OCI-LY3 (cell line): ENCODE measurements at regions not wholly inside any gene's neighbourhood (a gene's known extent, or its start where the extent isn't known, plus 50 kb on each side); places are given as distances from the start of the nearest gene placed in this dataset.

Source experiments
- H2AFZ ChIP-seq: fragments of 200-600, 300-600 bp; shearing (Covaris generic); 2 replicates; pipeline ENCODE4 v1.6.0; 2014; ENCODE audit warnings: antibody characterized with exemption, low read depth, low read length
- H3K27ac ChIP-seq: fragments of 200-600, 300-600 bp; sonication (generic); 2 replicates; pipeline ENCODE4 v1.5.1; 2014; ENCODE audit warnings: mild to moderate bottlenecking, low read length, moderate library complexity, mixed read lengths
- H3K27me3 ChIP-seq: fragments of 200-600, 300-600 bp; sonication (generic); 2 replicates; pipeline ENCODE4 v1.6.1; 2014; ENCODE audit warnings: low read depth, low read length, mixed read lengths
- H3K36me3 ChIP-seq: fragments of 200-600, 300-600 bp; sonication (generic); replicated peaks from 2 replicates; pipeline ENCODE3; 2014; ENCODE audit warnings: low read depth, low read length, mixed read lengths
- H3K4me1 ChIP-seq: fragments of 300-600, 200-600 bp; sonication (generic); 2 replicates; pipeline ENCODE4 v1.6.1; 2014; ENCODE audit warnings: low read length, mixed read lengths
- H3K4me2 ChIP-seq: fragments of 200-600, 300-600 bp; sonication (generic); 2 replicates; pipeline ENCODE4 v1.6.1; 2014; ENCODE audit warnings: low read length, mixed read lengths
- H3K4me3 ChIP-seq: fragments of 300-600, 200-600 bp; sonication (generic); 2 replicates; pipeline ENCODE4 v1.5.1; 2014; ENCODE audit warnings: antibody characterized with exemption, mild to moderate bottlenecking, low read length, moderate library complexity
- H3K79me2 ChIP-seq: fragments of 300-600, 200-600 bp; shearing (Covaris generic); 2 replicates; pipeline ENCODE4 v1.6.1; 2014; ENCODE audit warnings: mild to moderate bottlenecking, low read length, mixed read lengths
- H3K9ac ChIP-seq: fragments of 300-600, 200-600 bp; shearing (Covaris generic); 2 replicates; pipeline ENCODE4 v1.6.0; 2014; ENCODE audit warnings: mild to moderate bottlenecking, low read length, moderate library complexity
- H3K9me3 ChIP-seq: fragments of 200-600, 300-600 bp; shearing (Covaris generic); 2 replicates; pipeline ENCODE4 v1.6.1; 2014; ENCODE audit warnings: low read length, mixed read lengths; ENCODE audit not compliant: insufficient read depth
- H4K20me1 ChIP-seq: fragments of 200-600, 300-600 bp; sonication (generic); 2 replicates; pipeline ENCODE4 v1.6.1; 2016; ENCODE audit warnings: low read length, mixed read lengths; ENCODE audit not compliant: insufficient read depth
- EZH2phosphoT487 ChIP-seq: fragments of 200-600 bp; shearing (Covaris generic); IDR thresholded peaks from 2 replicates; pipeline ENCODE4 v1.6.1; 2018; ENCODE audit warnings: antibody characterized with exemption, mixed run types, low read depth
- TF ChIP-seq, protein P1 (sequence below): fragments of 200-600, 300-600 bp; sonication (generic); IDR thresholded peaks from 2 replicates; pipeline ENCODE4 v1.5.1; 2014; ENCODE audit warnings: antibody characterized with exemption, low read length, low read depth

GRCh38 chr13:73684750-73685149, 449.5 kb downstream of the KLF12 start:
- Histone ChIP-seq H2AFZ (no peak overlapping the region), H3K4me1 (no peaks in the 10 kb centered on the region), H4K20me1 (no peaks in the 10 kb centered on the region), H3K79me2 (no peaks in the 10 kb centered on the region), H3K36me3 (no peaks in the 10 kb centered on the region), H3K9me3 (no peaks in the 10 kb centered on the region), H3K27me3 (no peaks in the 10 kb centered on the region), H3K27ac (no peak overlapping the region), H3K4me2 (no peak overlapping the region), H3K4me3 (no peak overlapping the region), H3K9ac (no peak overlapping the region)
- TF ChIP-seq, protein P1, sequence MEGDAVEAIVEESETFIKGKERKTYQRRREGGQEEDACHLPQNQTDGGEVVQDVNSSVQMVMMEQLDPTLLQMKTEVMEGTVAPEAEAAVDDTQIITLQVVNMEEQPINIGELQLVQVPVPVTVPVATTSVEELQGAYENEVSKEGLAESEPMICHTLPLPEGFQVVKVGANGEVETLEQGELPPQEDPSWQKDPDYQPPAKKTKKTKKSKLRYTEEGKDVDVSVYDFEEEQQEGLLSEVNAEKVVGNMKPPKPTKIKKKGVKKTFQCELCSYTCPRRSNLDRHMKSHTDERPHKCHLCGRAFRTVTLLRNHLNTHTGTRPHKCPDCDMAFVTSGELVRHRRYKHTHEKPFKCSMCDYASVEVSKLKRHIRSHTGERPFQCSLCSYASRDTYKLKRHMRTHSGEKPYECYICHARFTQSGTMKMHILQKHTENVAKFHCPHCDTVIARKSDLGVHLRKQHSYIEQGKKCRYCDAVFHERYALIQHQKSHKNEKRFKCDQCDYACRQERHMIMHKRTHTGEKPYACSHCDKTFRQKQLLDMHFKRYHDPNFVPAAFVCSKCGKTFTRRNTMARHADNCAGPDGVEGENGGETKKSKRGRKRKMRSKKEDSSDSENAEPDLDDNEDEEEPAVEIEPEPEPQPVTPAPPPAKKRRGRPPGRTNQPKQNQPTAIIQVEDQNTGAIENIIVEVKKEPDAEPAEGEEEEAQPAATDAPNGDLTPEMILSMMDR = no peak
- TF ChIP-seq EZH2phosphoT487 = no peak

DNA sequence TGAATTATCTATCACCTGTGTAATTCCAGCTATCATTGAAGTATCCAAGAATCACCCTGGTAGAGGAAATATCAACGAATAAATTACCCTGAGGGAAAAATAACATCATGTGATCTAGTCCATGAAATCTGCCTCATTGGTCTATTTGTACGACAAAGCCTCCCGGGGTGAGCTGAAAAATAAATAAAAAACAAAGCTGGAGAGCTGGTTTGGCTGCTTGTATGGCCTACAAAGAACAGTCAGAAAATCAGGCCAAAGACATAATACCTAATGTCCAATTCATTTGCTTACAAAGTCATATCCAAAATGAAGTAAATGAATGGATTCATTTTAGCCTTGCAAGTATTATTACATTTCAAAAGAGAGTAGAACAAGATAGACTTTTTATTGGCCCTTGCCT, 449.9 kb downstream of the KLF12 start:
- TF ChIP-seq, protein P1 = no peak
- no peak for TF ChIP-seq EZH2phosphoT487
- H2AFZ ChIP-seq = no peak overlapping the region
- H4K20me1 ChIP-seq = no peaks in the 10 kb centered on the region
- H3K4me1 ChIP-seq = no peaks in the 10 kb centered on the region
- no peaks in the 10 kb centered on the region for H3K79me2 ChIP-seq
- no peak overlapping the region for H3K27ac ChIP-seq
- H3K4me3 ChIP-seq = no peak overlapping the region
- H3K9ac ChIP-seq = no peak overlapping the region
- H3K27me3 ChIP-seq = no peaks in the 10 kb centered on the region
- H3K4me2 ChIP-seq = no peak overlapping the region
- no peaks in the 10 kb centered on the region for H3K36me3 ChIP-seq
- H3K9me3 ChIP-seq = no peaks in the 10 kb centered on the region

DNA sequence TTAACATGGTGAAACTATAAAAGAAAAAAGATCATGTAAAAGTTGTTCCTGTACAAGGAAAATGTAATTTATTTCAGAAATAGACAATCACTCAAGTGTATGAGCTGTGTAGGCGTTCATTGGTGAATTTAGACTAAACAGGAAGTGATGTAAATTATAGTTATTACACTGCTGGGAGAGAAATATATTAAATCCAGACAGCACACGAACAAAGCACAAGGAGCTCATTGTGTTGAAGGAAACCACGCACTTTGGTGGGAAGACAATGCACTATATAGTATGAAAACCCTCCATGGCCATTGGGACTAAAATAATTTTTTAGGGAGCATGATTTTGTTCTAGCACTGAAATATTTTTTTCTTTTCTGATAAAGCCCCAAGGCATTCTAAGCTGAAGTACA, 450.5 kb downstream of the KLF12 start:
- no peak overlapping the region for H3K4me2 ChIP-seq
- TF ChIP-seq EZH2phosphoT487 = no peak
- TF ChIP-seq, protein P1 = no peak
- no peak overlapping the region for H3K4me3 ChIP-seq
- no peak overlapping the region for H3K9ac ChIP-seq
- H2AFZ ChIP-seq = no peak overlapping the region
- no peaks in the 10 kb centered on the region for H3K9me3 ChIP-seq
- H3K27ac ChIP-seq = no peak overlapping the region
- H3K36me3 ChIP-seq = no peaks in the 10 kb centered on the region
- H3K4me1 ChIP-seq = no peaks in the 10 kb centered on the region
- no peaks in the 10 kb centered on the region for H3K27me3 ChIP-seq
- no peaks in the 10 kb centered on the region for H3K79me2 ChIP-seq
- no peaks in the 10 kb centered on the region for H4K20me1 ChIP-seq

DNA sequence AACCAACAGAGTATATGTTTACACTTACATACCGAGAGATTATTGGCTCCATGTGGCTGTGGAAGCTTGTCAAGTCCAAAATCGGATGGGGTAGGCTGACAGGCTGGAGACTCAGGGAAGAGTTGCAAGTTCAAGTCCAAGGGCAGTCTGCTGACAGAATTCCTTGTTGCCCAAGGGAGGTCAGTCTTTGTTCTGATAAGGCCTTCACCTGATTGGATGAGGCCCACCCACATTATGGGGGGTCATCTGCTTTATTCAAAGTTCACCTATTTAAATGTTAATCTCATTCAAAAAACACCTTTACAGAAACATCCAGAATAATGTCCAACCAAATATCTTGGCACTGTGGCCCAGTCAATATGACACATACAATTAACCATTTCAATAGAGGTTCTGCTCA, 452.4 kb downstream of the KLF12 start:
- Histone ChIP-seq H3K79me2 (no peaks in the 10 kb centered on the region), H3K9ac (no peak overlapping the region), H4K20me1 (no peaks in the 10 kb centered on the region), H3K27me3 (no peaks in the 10 kb centered on the region), H3K4me3 (no peak overlapping the region), H3K9me3 (no peaks in the 10 kb centered on the region), H2AFZ (no peak overlapping the region), H3K4me2 (no peak overlapping the region), H3K27ac (no peak overlapping the region), H3K4me1 (no peaks in the 10 kb centered on the region), H3K36me3 (no peaks in the 10 kb centered on the region)
- TF ChIP-seq EZH2phosphoT487 = no peak
- TF ChIP-seq, protein P1 = no peak
